IMR-90 (cell line): ENCODE measurements at regions not wholly inside any gene's neighbourhood (a gene's known extent, or its start where the extent isn't known, plus 50 kb on each side); places are given as distances from the start of the nearest gene placed in this dataset.

Experiments used
- ATAC-seq: fragments of 200-7000 bp; cut with Tn5 transposase; 2 replicates; pipeline ENCODE4 v1.9.1; 2020; ENCODE audit warnings: low read depth, mild to moderate bottlenecking, moderate library complexity
- BruUV-seq: library from RNA; stranded (reverse); fragments of 400-500 nt; replicated peaks from 2 replicates; lab custom pipeline; 2021; lab: Mats Ljungman, UMichigan
- CTCF ChIA-PET: fragments of 300-600 bp; formaldehyde crosslinking; extraction: SDS; loops from one replicate; lab custom pipeline; 2021; ENCODE audit warnings: antibody characterized with exemption; lab: Yijun Ruan, JAX
- POLR2A ChIA-PET: fragments of 300-600 bp; sonication (Branson Sonifier 250); formaldehyde crosslinking; loops from one replicate; lab custom pipeline; 2022; ENCODE audit warnings: antibody characterized with exemption; ENCODE audit not compliant: unreplicated experiment; lab: Charles Lee
- DNase-seq: peaks from one replicate; pipeline ENCODE4 v3.0.0; 2013
- H2AFZ ChIP-seq: replicated peaks from 2 replicates; pipeline ENCODE3; 2013; ENCODE audit warnings: low read length, mild to moderate bottlenecking; ENCODE audit not compliant: poor library complexity
- H2AK5ac ChIP-seq: 2 replicates; pipeline ENCODE4 v1.6.1; 2013; ENCODE audit warnings: low read depth, low read length, inconsistent platforms
- H2AK9ac ChIP-seq: replicated peaks from 2 replicates; pipeline ENCODE3; 2013; ENCODE audit warnings: mild to moderate bottlenecking, low read depth, low read length, moderate library complexity; ENCODE audit not compliant: poor library complexity
- H2BK120ac ChIP-seq: 2 replicates; pipeline ENCODE4 v1.6.1; 2013; ENCODE audit warnings: low read depth, low read length, inconsistent platforms
- H2BK15ac ChIP-seq: 3 replicates; pipeline ENCODE4 v1.6.1; 2013; ENCODE audit warnings: low read depth, low read length, inconsistent platforms
- H2BK20ac ChIP-seq: 2 replicates; pipeline ENCODE4 v1.6.1; 2013; ENCODE audit warnings: low read depth, mild to moderate bottlenecking, inconsistent platforms, low read length, moderate library complexity
- H2BK5ac ChIP-seq: 2 replicates; pipeline ENCODE4 v1.6.1; 2013; ENCODE audit warnings: mild to moderate bottlenecking, low read depth, low read length, inconsistent platforms; ENCODE audit not compliant: poor library complexity, severe bottlenecking
- H3K14ac ChIP-seq: replicated peaks from 2 replicates; pipeline ENCODE4 v1.6.1; 2013; ENCODE audit warnings: low read depth, low read length, inconsistent platforms
- H3K18ac ChIP-seq: 2 replicates; pipeline ENCODE4 v1.6.1; 2013; ENCODE audit warnings: low read depth, low read length, control low read depth
- H3K23ac ChIP-seq: 2 replicates; pipeline ENCODE4 v1.6.1; 2013; ENCODE audit warnings: low read depth, low read length, inconsistent platforms
- H3K27ac ChIP-seq: 2 replicates; pipeline ENCODE4 v1.5.1; 2013; ENCODE audit warnings: mild to moderate bottlenecking, control low read depth, low read length; ENCODE audit not compliant: insufficient read depth
- H3K27me3 ChIP-seq: 2 replicates; pipeline ENCODE4 v1.6.1; 2013; ENCODE audit warnings: low read length; ENCODE audit not compliant: control insufficient read depth, insufficient read depth
- H3K36me3 ChIP-seq: 2 replicates; pipeline ENCODE4 v1.6.1; 2013; ENCODE audit warnings: low read length, mixed read lengths; ENCODE audit not compliant: control insufficient read depth, insufficient read depth
- H3K4ac ChIP-seq: 2 replicates; pipeline ENCODE4 v1.6.1; 2013; ENCODE audit warnings: low read depth, low read length, inconsistent platforms
- H3K4me1 ChIP-seq: 2 replicates; pipeline ENCODE4 v1.6.1; 2013; ENCODE audit warnings: low read length, mixed read lengths; ENCODE audit not compliant: control insufficient read depth, insufficient read depth
- H3K4me2 ChIP-seq: 2 replicates; pipeline ENCODE4 v1.6.1; 2013; ENCODE audit warnings: low read depth, mild to moderate bottlenecking, control low read depth, low read length, moderate library complexity
- H3K4me3 ChIP-seq: 2 replicates; pipeline ENCODE4 v1.5.1; 2013; ENCODE audit warnings: low read depth, mild to moderate bottlenecking, control low read depth, low read length, moderate library complexity; ENCODE audit not compliant: insufficient read depth
- H3K56ac ChIP-seq: 2 replicates; pipeline ENCODE4 v1.6.1; 2013; ENCODE audit warnings: low read length, inconsistent platforms; ENCODE audit not compliant: insufficient read depth; ENCODE audit errors: extremely low read depth
- H3K79me1 ChIP-seq, 2 experiments: 2 replicates each; pipeline ENCODE4 v1.6.1; 2013; ENCODE audit warnings: low read length in 2 of 2, inconsistent platforms in 1 of 2, low read depth in 1 of 2
- H3K9ac ChIP-seq: 2 replicates; pipeline ENCODE4 v1.6.1; 2013; ENCODE audit warnings: low read depth, low read length, control low read depth
- H3K9me1 ChIP-seq: 2 replicates; pipeline ENCODE4 v1.6.1; 2013; ENCODE audit warnings: low read length, inconsistent platforms; ENCODE audit not compliant: insufficient read depth
- H3K9me3 ChIP-seq: 2 replicates; pipeline ENCODE4 v1.6.1; 2013; ENCODE audit warnings: low read length; ENCODE audit not compliant: control insufficient read depth, insufficient read depth
- H4K20me1 ChIP-seq: 2 replicates; pipeline ENCODE4 v1.6.1; 2013; ENCODE audit warnings: low read length, inconsistent platforms; ENCODE audit not compliant: insufficient read depth
- H4K5ac ChIP-seq: 2 replicates; pipeline ENCODE4 v1.6.1; 2013; ENCODE audit warnings: mild to moderate bottlenecking, low read depth, low read length, control low read depth
- H4K8ac ChIP-seq, 2 experiments: 2 replicates each; pipeline ENCODE4 v1.6.1; 2013; ENCODE audit warnings: low read depth in 2 of 2, low read length in 2 of 2, control low read depth in 1 of 2, inconsistent platforms in 1 of 2
- H4K91ac ChIP-seq: 2 replicates; pipeline ENCODE4 v1.6.1; 2013; ENCODE audit warnings: low read depth, low read length, inconsistent platforms; ENCODE audit not compliant: insufficient read depth
- BHLHE40 ChIP-seq: fragments of 150-350 bp; IDR thresholded peaks from 2 replicates; pipeline ENCODE4 v1.6.1; 2016; ENCODE audit warnings: mild to moderate bottlenecking, low read depth, low read length
- CEBPB ChIP-seq: IDR thresholded peaks from 2 replicates; pipeline ENCODE4 v1.6.1; 2012; ENCODE audit warnings: low read depth, low read length, improper control_type of control experiment
- CHD1 ChIP-seq: IDR thresholded peaks from 2 replicates; pipeline ENCODE4 v1.6.1; 2012; ENCODE audit warnings: low read depth, low read length, improper control_type of control experiment
- FOS ChIP-seq: fragments of 150-350 bp; IDR thresholded peaks from 2 replicates; pipeline ENCODE4 v1.6.1; 2016; ENCODE audit warnings: low read depth, low read length
- MAFK ChIP-seq: IDR thresholded peaks from 2 replicates; pipeline ENCODE4 v1.6.1; 2012; ENCODE audit warnings: low read depth, low read length, improper control_type of control experiment
- MAZ ChIP-seq: IDR thresholded peaks from 2 replicates; pipeline ENCODE4 v1.6.1; 2012; ENCODE audit warnings: low read depth, mild to moderate bottlenecking, low read length, improper control_type of control experiment, moderate library complexity, borderline replicate concordance
- MXI1 ChIP-seq: IDR thresholded peaks from 2 replicates; pipeline ENCODE4 v1.6.1; 2012; ENCODE audit warnings: low read depth, mild to moderate bottlenecking, low read length, moderate library complexity, borderline replicate concordance
- NFE2L2 ChIP-seq: fragments of 150-350 bp; IDR thresholded peaks from 2 replicates; pipeline ENCODE4 v1.6.1; 2016; ENCODE audit warnings: low read depth, mild to moderate bottlenecking, low read length
- POLR2A ChIP-seq: IDR thresholded peaks from 2 replicates; pipeline ENCODE4 v1.6.1; 2012; ENCODE audit warnings: mild to moderate bottlenecking, low read depth, low read length
- RAD21 ChIP-seq: IDR thresholded peaks from 2 replicates; pipeline ENCODE4 v1.6.1; 2012; ENCODE audit warnings: low read length, improper control_type of control experiment
- RCOR1 ChIP-seq: IDR thresholded peaks from 2 replicates; pipeline ENCODE4 v1.6.1; 2012; ENCODE audit warnings: mild to moderate bottlenecking, low read length, improper control_type of control experiment; ENCODE audit not compliant: insufficient replicate concordance
- RFX5 ChIP-seq: IDR thresholded peaks from 2 replicates; pipeline ENCODE4 v1.8.0; 2012; ENCODE audit warnings: low read depth, mild to moderate bottlenecking, low read length, moderate library complexity
- SMC3 ChIP-seq: fragments of 150-350 bp; IDR thresholded peaks from 2 replicates; pipeline ENCODE4 v1.6.1; 2016; ENCODE audit warnings: low read depth, mild to moderate bottlenecking, antibody characterized with exemption, low read length, moderate library complexity
- WGBS, 2 experiments: methylation state at CpG; one replicate each; pipeline versions ENCODE4 v1.1.5 to v1.1.7; 2013; ENCODE audit warnings: missing lambda C conversion rate in 2 of 2; ENCODE audit not compliant: insufficient read length in 1 of 2; ENCODE audit errors: extremely low coverage in 2 of 2; 5-methylcytosine and 5-hydroxymethylcytosine counted together
- dilution Hi-C: fragments of 300-500 bp; cut with HindIII; formaldehyde crosslinking; loops from one replicate; pipeline ENCODE4 v1.14.3; 2018; ENCODE audit warnings: low sequenced_read_pairs; ENCODE audit not compliant: unreplicated experiment
- in situ Hi-C: fragments of 300-500 bp; cut with MboI; formaldehyde crosslinking; loops from 3 replicates; pipeline ENCODE4 v1.14.3; 2019; ENCODE audit warnings: low sequenced_read_pairs, inconsistent platforms, mixed read lengths
- intact Hi-C: fragments of 100-400 bp; cut with micrococcal nuclease; formaldehyde crosslinking; loops from 2 replicates; pipeline ENCODE4 v1.10.0; 2022
- TF ChIP-seq, protein P1 (sequence below): conservative IDR thresholded peaks from 2 replicates; pipeline ENCODE4 v1.5.1; 2012; ENCODE audit warnings: mild to moderate bottlenecking, low read depth, low read length, improper control_type of control experiment
- TF ChIP-seq, protein P2 (sequence below): fragments of 150-350 bp; IDR thresholded peaks from 2 replicates; pipeline ENCODE4 v1.6.1; 2017; ENCODE audit warnings: mild to moderate bottlenecking, antibody characterized with exemption, low read length, low read depth
- TF ChIP-seq, protein P3 (sequence below): fragments of 150-350 bp; IDR thresholded peaks from 2 replicates; pipeline ENCODE4 v1.6.1; 2016; ENCODE audit warnings: low read depth, mild to moderate bottlenecking, low read length, moderate library complexity, borderline replicate concordance

DNA sequence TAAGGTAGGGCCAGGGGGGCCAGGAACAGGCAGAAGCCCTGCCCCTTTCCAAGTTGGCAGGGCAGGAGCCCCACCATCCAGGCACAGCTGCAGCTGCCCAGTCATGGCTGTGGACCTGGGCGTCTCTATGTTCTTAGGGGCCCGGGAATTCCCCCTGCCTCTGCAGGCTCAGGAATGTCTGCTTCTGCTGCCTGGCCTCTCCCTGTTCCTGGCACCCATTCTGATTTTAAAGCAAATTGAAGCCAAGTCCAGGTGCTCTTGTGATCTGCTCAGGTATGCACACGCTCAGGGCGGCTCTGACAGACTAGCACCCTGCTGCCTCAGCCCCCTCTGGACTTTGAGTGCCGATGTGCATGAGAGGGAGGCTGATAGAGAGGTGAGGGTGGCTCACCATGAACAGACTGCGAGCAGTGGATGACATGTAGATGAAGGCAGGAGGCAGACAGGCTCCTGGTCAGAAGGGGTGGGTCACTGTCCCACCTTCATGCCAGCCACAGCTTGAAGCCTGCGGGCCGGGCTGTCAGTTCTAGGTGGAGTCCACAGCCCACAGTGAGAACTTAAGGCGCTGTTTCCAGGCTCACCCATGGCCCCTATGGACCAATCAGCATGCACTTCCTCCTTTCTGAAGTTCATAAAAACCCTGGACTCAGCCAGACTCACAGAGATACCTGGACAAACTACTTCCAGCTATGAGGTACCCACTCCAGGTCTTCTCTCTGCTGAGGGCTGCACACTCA is 747.8 kb upstream of the GBE1 start:
- H4K91ac ChIP-seq = no peak overlapping the region
- H3K9me1 ChIP-seq = no peaks in the 10 kb centered on the region
- no peak overlapping the region for H3K4ac ChIP-seq
- H3K27me3 ChIP-seq = no peaks in the 10 kb centered on the region
- no peak overlapping the region for H3K18ac ChIP-seq
- no peak overlapping the region for H2BK5ac ChIP-seq
- H2AFZ ChIP-seq = no peak overlapping the region
- no peak overlapping the region for H3K4me2 ChIP-seq
- H3K9me3 ChIP-seq = peaks cover 20% of the 10 kb centered on the region
- 70% methylated on average over 5 of the region's 9 CpGs; no CpG with 5 or more reads in 1 of the 2 experiments for WGBS, 2 experiments
- no peak overlapping the region for H2AK9ac ChIP-seq
- H3K79me1 ChIP-seq = no peaks in the 10 kb centered on the region
- H3K14ac ChIP-seq = no peak overlapping the region
- no peak overlapping the region for H2BK20ac ChIP-seq
- no peak overlapping the region for H3K27ac ChIP-seq
- DNase-seq (no peak), ATAC-seq (no peak)
- H4K20me1 ChIP-seq = no peaks in the 10 kb centered on the region
- H3K4me1 ChIP-seq = no peaks in the 10 kb centered on the region
- H3K36me3 ChIP-seq = no peaks in the 10 kb centered on the region
- in situ Hi-C loops (no loop called here), dilution Hi-C loops (no loop called here), intact Hi-C loops (no loop called here)
- H4K5ac ChIP-seq = no peak overlapping the region
- no peak overlapping the region for H3K9ac ChIP-seq
- POLR2A ChIA-PET = no interaction called here
- BruUV-seq = no TSS peak
- CTCF ChIA-PET = no interaction called here
- H4K8ac ChIP-seq = no peak overlapping the region
- no peak overlapping the region for H2AK5ac ChIP-seq
- TF ChIP-seq MAZ = no peak
- TF ChIP-seq, protein P1, sequence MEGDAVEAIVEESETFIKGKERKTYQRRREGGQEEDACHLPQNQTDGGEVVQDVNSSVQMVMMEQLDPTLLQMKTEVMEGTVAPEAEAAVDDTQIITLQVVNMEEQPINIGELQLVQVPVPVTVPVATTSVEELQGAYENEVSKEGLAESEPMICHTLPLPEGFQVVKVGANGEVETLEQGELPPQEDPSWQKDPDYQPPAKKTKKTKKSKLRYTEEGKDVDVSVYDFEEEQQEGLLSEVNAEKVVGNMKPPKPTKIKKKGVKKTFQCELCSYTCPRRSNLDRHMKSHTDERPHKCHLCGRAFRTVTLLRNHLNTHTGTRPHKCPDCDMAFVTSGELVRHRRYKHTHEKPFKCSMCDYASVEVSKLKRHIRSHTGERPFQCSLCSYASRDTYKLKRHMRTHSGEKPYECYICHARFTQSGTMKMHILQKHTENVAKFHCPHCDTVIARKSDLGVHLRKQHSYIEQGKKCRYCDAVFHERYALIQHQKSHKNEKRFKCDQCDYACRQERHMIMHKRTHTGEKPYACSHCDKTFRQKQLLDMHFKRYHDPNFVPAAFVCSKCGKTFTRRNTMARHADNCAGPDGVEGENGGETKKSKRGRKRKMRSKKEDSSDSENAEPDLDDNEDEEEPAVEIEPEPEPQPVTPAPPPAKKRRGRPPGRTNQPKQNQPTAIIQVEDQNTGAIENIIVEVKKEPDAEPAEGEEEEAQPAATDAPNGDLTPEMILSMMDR = no peak
- no peak for TF ChIP-seq MXI1
- no peak for TF ChIP-seq NFE2L2
- TF ChIP-seq FOS = no peak
- TF ChIP-seq, protein P2, sequence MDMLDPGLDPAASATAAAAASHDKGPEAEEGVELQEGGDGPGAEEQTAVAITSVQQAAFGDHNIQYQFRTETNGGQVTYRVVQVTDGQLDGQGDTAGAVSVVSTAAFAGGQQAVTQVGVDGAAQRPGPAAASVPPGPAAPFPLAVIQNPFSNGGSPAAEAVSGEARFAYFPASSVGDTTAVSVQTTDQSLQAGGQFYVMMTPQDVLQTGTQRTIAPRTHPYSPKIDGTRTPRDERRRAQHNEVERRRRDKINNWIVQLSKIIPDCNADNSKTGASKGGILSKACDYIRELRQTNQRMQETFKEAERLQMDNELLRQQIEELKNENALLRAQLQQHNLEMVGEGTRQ = no peak
- no peak for TF ChIP-seq CEBPB
- no peak for TF ChIP-seq BHLHE40
- TF ChIP-seq CHD1 = no peak
- TF ChIP-seq MAFK = no peak
- TF ChIP-seq, protein P3, sequence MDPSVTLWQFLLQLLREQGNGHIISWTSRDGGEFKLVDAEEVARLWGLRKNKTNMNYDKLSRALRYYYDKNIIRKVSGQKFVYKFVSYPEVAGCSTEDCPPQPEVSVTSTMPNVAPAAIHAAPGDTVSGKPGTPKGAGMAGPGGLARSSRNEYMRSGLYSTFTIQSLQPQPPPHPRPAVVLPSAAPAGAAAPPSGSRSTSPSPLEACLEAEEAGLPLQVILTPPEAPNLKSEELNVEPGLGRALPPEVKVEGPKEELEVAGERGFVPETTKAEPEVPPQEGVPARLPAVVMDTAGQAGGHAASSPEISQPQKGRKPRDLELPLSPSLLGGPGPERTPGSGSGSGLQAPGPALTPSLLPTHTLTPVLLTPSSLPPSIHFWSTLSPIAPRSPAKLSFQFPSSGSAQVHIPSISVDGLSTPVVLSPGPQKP = no peak
- TF ChIP-seq RAD21 = no peak
- no peak for TF ChIP-seq POLR2A
- no peak for TF ChIP-seq SMC3
- no peak for TF ChIP-seq RFX5
- no peak for TF ChIP-seq RCOR1
- H2BK15ac ChIP-seq = no peak overlapping the region
- no peak overlapping the region for H3K56ac ChIP-seq
- H2BK120ac ChIP-seq = no peak overlapping the region
- H3K23ac ChIP-seq = no peak overlapping the region
- H3K4me3 ChIP-seq = no peak overlapping the region
